ENCODE measurements at regions not wholly inside any gene's neighbourhood (a gene's known extent, or its start where the extent isn't known, plus 50 kb on each side); places are given as distances from the start of the nearest gene placed in this dataset.

- H3K27me3 Mint-ChIP-seq (ENCODE audit: unreplicated experiment): no peaks in the 10 kb centered on the region
- H3K4me1 Mint-ChIP-seq (ENCODE audit: low read depth, unreplicated experiment): no peaks in the 10 kb centered on the region
- intact Hi-C loops (cut with micrococcal nuclease; ENCODE audit: unreplicated experiment): no loop called here
- no peaks in the 10 kb centered on the region for H3K36me3 Mint-ChIP-seq (ENCODE audit: insufficient read depth, unreplicated experiment)
- H3K27ac Mint-ChIP-seq (ENCODE audit: unreplicated experiment): no peak overlapping the region
- no TSS peak for BruUV-seq (replicated peaks)
- no peak overlapping the region for H3K4me3 Mint-ChIP-seq (ENCODE audit: low read depth, unreplicated experiment)
- H3K9me3 Mint-ChIP-seq (ENCODE audit: low read depth, unreplicated experiment): peaks cover 2% of the 10 kb centered on the region
- no peak for DNase-seq
- CTCF ChIA-PET: no interaction called here
- no peak for TF ChIP-seq CTCF (IDR thresholded peaks at IDR 0.05; ENCODE audit: unreplicated experiment)
Observed at GRCh38 chr21:16911166-16911607, 601.7 kb upstream of the CXADR start.

- H3K27me3 Mint-ChIP-seq (ENCODE audit: unreplicated experiment): no peaks in the 10 kb centered on the region
- no peak for TF ChIP-seq CTCF (IDR thresholded peaks at IDR 0.05; ENCODE audit: unreplicated experiment)
- intact Hi-C loops (cut with micrococcal nuclease; ENCODE audit: unreplicated experiment): no loop called here
- H3K9me3 Mint-ChIP-seq (ENCODE audit: low read depth, unreplicated experiment): peaks cover 2% of the 10 kb centered on the region
- no peak for DNase-seq
- CTCF ChIA-PET: no interaction called here
- H3K4me1 Mint-ChIP-seq (ENCODE audit: low read depth, unreplicated experiment): no peaks in the 10 kb centered on the region
- BruUV-seq (replicated peaks): no TSS peak
- no peak overlapping the region for H3K4me3 Mint-ChIP-seq (ENCODE audit: low read depth, unreplicated experiment)
- H3K27ac Mint-ChIP-seq (ENCODE audit: unreplicated experiment): no peak overlapping the region
- H3K36me3 Mint-ChIP-seq (ENCODE audit: insufficient read depth, unreplicated experiment): no peaks in the 10 kb centered on the region
Observed at GRCh38 chr21:16912075-16912474, 600.8 kb upstream of the CXADR start.

GRCh38 chr21:16913010-16913409 is 599.8 kb upstream of the CXADR start:
- TF ChIP-seq CTCF (IDR thresholded peaks at IDR 0.05; ENCODE audit: unreplicated experiment): no peak
- intact Hi-C loops (cut with micrococcal nuclease; ENCODE audit: unreplicated experiment): no loop called here
- Mint-ChIP-seq H3K4me1 (ENCODE audit: low read depth, unreplicated experiment) (no peaks in the 10 kb centered on the region), H3K9me3 (ENCODE audit: low read depth, unreplicated experiment) (peaks cover 2% of the 10 kb centered on the region), H3K4me3 (ENCODE audit: low read depth, unreplicated experiment) (no peak overlapping the region), H3K36me3 (ENCODE audit: insufficient read depth, unreplicated experiment) (no peaks in the 10 kb centered on the region), H3K27me3 (ENCODE audit: unreplicated experiment) (no peaks in the 10 kb centered on the region), H3K27ac (ENCODE audit: unreplicated experiment) (no peak overlapping the region)
- BruUV-seq (replicated peaks): no TSS peak
- CTCF ChIA-PET: no interaction called here
- no peak for DNase-seq

GRCh38 chr21:16928439-16928838 is 584.4 kb upstream of the CXADR start:
- Mint-ChIP-seq H3K9me3 (ENCODE audit: low read depth, unreplicated experiment) (no peaks in the 10 kb centered on the region), H3K36me3 (ENCODE audit: insufficient read depth, unreplicated experiment) (no peaks in the 10 kb centered on the region), H3K4me1 (ENCODE audit: low read depth, unreplicated experiment) (no peaks in the 10 kb centered on the region), H3K4me3 (ENCODE audit: low read depth, unreplicated experiment) (no peak overlapping the region), H3K27ac (ENCODE audit: unreplicated experiment) (no peak overlapping the region), H3K27me3 (ENCODE audit: unreplicated experiment) (no peaks in the 10 kb centered on the region)
- CTCF ChIA-PET: no interaction called here
- no TSS peak for BruUV-seq (replicated peaks)
- TF ChIP-seq CTCF (IDR thresholded peaks at IDR 0.05; ENCODE audit: unreplicated experiment): no peak
- no peak for DNase-seq
- intact Hi-C loops (cut with micrococcal nuclease; ENCODE audit: unreplicated experiment): no loop called here
